Transverse colon (tissue), 4 donors: ENCODE measurements at regions not wholly inside any gene's neighbourhood (a gene's known extent, or its start where the extent isn't known, plus 50 kb on each side); places are given as distances from the start of the nearest gene placed in this dataset.

ENCODE experiments used
- DNase-seq: peaks from one replicate; pipeline ENCODE4 v3.0.0-alpha.2; 2019
- H3K27ac ChIP-seq, 4 donors: fragments of 200-600 bp; sonication (generic); 2 replicates each; pipeline ENCODE4 v1.5.1; 2016 to 2018; ENCODE audit warnings: inconsistent platforms in 4 of 4
- H3K27me3 ChIP-seq: fragments of 200-600 bp; sonication (generic); 2 replicates; pipeline ENCODE4 v1.5.1; 2017; ENCODE audit warnings: inconsistent platforms
- H3K36me3 ChIP-seq, 4 donors: fragments of 200-600 bp; sonication (generic); 2 replicates each; pipeline ENCODE4 v1.5.1; 2017 to 2019; ENCODE audit warnings: inconsistent platforms in 4 of 4
- H3K4me1 ChIP-seq, 4 donors: fragments of 200-600 bp; sonication (generic); 2 replicates each; pipeline ENCODE4 v1.5.1; 2017 to 2020; ENCODE audit warnings: inconsistent platforms in 4 of 4
- H3K4me3 ChIP-seq, 4 donors: fragments of 200-600 bp; sonication (generic); 1 replicate in 1 of 4; 2 replicates in 3 of 4; pipeline versions ENCODE4 v1.5.1 to v1.6.1; 2017 to 2019; ENCODE audit warnings: inconsistent platforms in 4 of 4
- H3K9me3 ChIP-seq, 2 donors: fragments of 200-600 bp; sonication (generic); 2 replicates each; pipeline ENCODE4 v1.5.1; 2017 to 2019; ENCODE audit warnings: inconsistent platforms in 2 of 2
- CTCF ChIP-seq, 5 experiments: fragments of 200-600 bp in 3 of 5; fragments of 450-650 bp in 2 of 5; sonication (generic) in 3 of 5; IDR thresholded peaks; 1 replicate in 2 of 5; 2 replicates in 3 of 5; pipeline ENCODE4 v1.5.1; 2016 to 2017; ENCODE audit warnings: antibody characterized with exemption in 5 of 5, inconsistent platforms in 3 of 5, mild to moderate bottlenecking in 2 of 5, moderate library complexity in 1 of 5
- EP300 ChIP-seq: sonication (generic); formaldehyde crosslinking; IDR thresholded peaks from one replicate; pipeline ENCODE4 v1.6.1; 2017; ENCODE audit warnings: antibody characterized with exemption, low read depth
- POLR2A ChIP-seq: fragments of 450-650 bp; IDR thresholded peaks from one replicate; pipeline ENCODE4 v1.6.1; 2016; ENCODE audit warnings: antibody characterized with exemption, mild to moderate bottlenecking, moderate library complexity
- POLR2AphosphoS5 ChIP-seq, 3 donors: sonication (generic); formaldehyde crosslinking; IDR thresholded peaks; one replicate each; pipeline ENCODE4 v1.6.1; 2016; ENCODE audit warnings: antibody characterized with exemption in 3 of 3
- WGBS, 2 donors: methylation state at CpG; one replicate each; pipeline ENCODE4 v1.1.5; 2018; ENCODE audit warnings: low coverage in 1 of 2; 5-methylcytosine and 5-hydroxymethylcytosine counted together
- in situ Hi-C, 4 donors: fragments of 200-750 bp; cut with MboI; loops; one replicate each; pipeline versions ENCODE4 v1.15.0 to v1.15.1; 2017; ENCODE audit warnings: low sequenced_read_pairs in 3 of 4, low pct_ligation_motif_present in 1 of 4, low pct_unique_long_range_greater_than_20kb in 1 of 4
- intact Hi-C: fragments of 100-400 bp; cut with DNase I; formaldehyde crosslinking; loops from one replicate; pipeline ENCODE4 v1.15.1; 2023; ENCODE audit warnings: low total_unique reads

- in situ Hi-C loops: no loop called here
- WGBS, 2 donors: 53 to 55% methylated on average over 2 of the region's 2 CpGs
These were observed 990.9 kb upstream of the ACVR2A start for GRCh38 chr2:146853741-146854444.

GRCh38 chr2:146852661-146853060 lies 992.2 kb upstream of the ACVR2A start:
- Histone ChIP-seq H3K4me1 (no peaks in the 10 kb centered on the region), H3K36me3 (no peaks in the 10 kb centered on the region), H3K9me3 (no peaks in the 10 kb centered on the region), H3K27ac (no peak overlapping the region), H3K4me3 (no peak overlapping the region), H3K27me3 (no peaks in the 10 kb centered on the region)
- in situ Hi-C loops (no loop called here), intact Hi-C loops (no loop called here)
- TF ChIP-seq CTCF (IDR thresholded peaks at IDR 0.05): no peak
- no peak for TF ChIP-seq POLR2A
- TF ChIP-seq EP300: no peak
- TF ChIP-seq POLR2AphosphoS5 (IDR thresholded peaks at IDR 0.05): no peak
- no peak for DNase-seq
- 67 to 79% methylated on average over 1 of the region's 1 CpG for WGBS, 2 donors

More at GRCh38 chr2:146853741-146854444, 990.9 kb upstream of the ACVR2A start:
- no peak overlapping the region for H3K4me3 ChIP-seq
- no peaks in the 10 kb centered on the region for H3K9me3 ChIP-seq
- intact Hi-C loops: no loop called here
- H3K27me3 ChIP-seq: no peaks in the 10 kb centered on the region
- H3K4me1 ChIP-seq: no peaks in the 10 kb centered on the region
- TF ChIP-seq POLR2AphosphoS5 (IDR thresholded peaks at IDR 0.05): no peak
- no peak for TF ChIP-seq EP300
- TF ChIP-seq CTCF (IDR thresholded peaks at IDR 0.05): no peak
- TF ChIP-seq POLR2A: no peak
- no peak for DNase-seq
- no peak overlapping the region for H3K27ac ChIP-seq
- no peaks in the 10 kb centered on the region for H3K36me3 ChIP-seq

GRCh38 chr2:146850746-146851145 lies 994.1 kb upstream of the ACVR2A start:
- 83 to 85% methylated on average over 2 to 3 of the region's 3 CpGs for WGBS, 2 donors
- intact Hi-C loops (no loop called here), in situ Hi-C loops (no loop called here)
- Histone ChIP-seq H3K27me3 (no peaks in the 10 kb centered on the region), H3K9me3 (no peaks in the 10 kb centered on the region), H3K36me3 (no peaks in the 10 kb centered on the region), H3K4me3 (no peak overlapping the region), H3K27ac (no peak overlapping the region), H3K4me1 (no peaks in the 10 kb centered on the region)
- no peak for DNase-seq
- TF ChIP-seq POLR2AphosphoS5 (IDR thresholded peaks at IDR 0.05) (no peak), CTCF (IDR thresholded peaks at IDR 0.05) (no peak), POLR2A (no peak), EP300 (no peak)

GRCh38 chr2:146847846-146848245 lies 997.0 kb upstream of the ACVR2A start:
- in situ Hi-C loops: no loop called here
- no peak for DNase-seq
- no peak for TF ChIP-seq CTCF (IDR thresholded peaks at IDR 0.05)
- no peak for TF ChIP-seq POLR2AphosphoS5 (IDR thresholded peaks at IDR 0.05)
- TF ChIP-seq EP300: no peak
- no peak for TF ChIP-seq POLR2A
- H3K4me3 ChIP-seq: no peak overlapping the region
- H3K36me3 ChIP-seq: no peaks in the 10 kb centered on the region
- H3K9me3 ChIP-seq: no peaks in the 10 kb centered on the region
- no peak overlapping the region for H3K27ac ChIP-seq
- H3K4me1 ChIP-seq: no peaks in the 10 kb centered on the region
- no peaks in the 10 kb centered on the region for H3K27me3 ChIP-seq
- intact Hi-C loops: no loop called here
